Upper lobe of left lung (tissue), 6 donors: ENCODE measurements at regions not wholly inside any gene's neighbourhood (a gene's known extent, or its start where the extent isn't known, plus 50 kb on each side); places are given as distances from the start of the nearest gene placed in this dataset.
"Not testable (repeated sequence)": the region's sequence is repeated elsewhere in the genome, so short reads cannot be mapped to it uniquely, and the experiment has no call there.

Source experiments
- ATAC-seq, 2 donors: fragments of 200-7000 bp; cut with Tn5 transposase; one replicate each; pipeline ENCODE4 v1.9.1; 2022; ENCODE audit warnings: mild to moderate bottlenecking in 2 of 2, moderate library complexity in 2 of 2; ENCODE audit not compliant: low FRiP score in 2 of 2
- DNase-seq, 2 donors: peaks; one replicate each; pipeline ENCODE4 v3.0.0-alpha.2; 2019 to 2020
- H3K27ac ChIP-seq, 4 donors: fragments of 200-600 bp; sonication (generic); one replicate each; pipeline ENCODE4 v1.5.1; 2016 to 2019
- H3K27me3 ChIP-seq, 4 donors: fragments of 200-600 bp; sonication (generic); one replicate each; pipeline ENCODE4 v1.5.1; 2017 to 2019
- H3K36me3 ChIP-seq, 4 donors: fragments of 200-600 bp; sonication (generic); one replicate each; pipeline ENCODE4 v1.5.1; 2016 to 2019
- H3K4me1 ChIP-seq, 4 donors: fragments of 200-600 bp; sonication (generic); one replicate each; pipeline ENCODE4 v1.5.1; 2018 to 2019
- H3K4me3 ChIP-seq, 4 donors: fragments of 200-600 bp; sonication (generic); one replicate each; pipeline ENCODE4 v1.5.1; 2017 to 2019; ENCODE audit warnings: mild to moderate bottlenecking in 2 of 4, moderate library complexity in 1 of 4
- H3K9me3 ChIP-seq, 4 donors: fragments of 200-600 bp; sonication (generic); one replicate each; pipeline ENCODE4 v1.5.1; 2018 to 2019
- EP300 ChIP-seq, 4 donors: sonication (generic); formaldehyde crosslinking; IDR thresholded peaks; one replicate each; pipeline ENCODE4 v1.5.1; 2017; ENCODE audit warnings: antibody characterized with exemption in 4 of 4, control low read depth in 2 of 4
- POLR2A ChIP-seq, 4 donors: fragments of 450-650 bp; IDR thresholded peaks; one replicate each; pipeline ENCODE4 v1.5.1; 2016 to 2017; ENCODE audit warnings: antibody characterized with exemption in 4 of 4, mild to moderate bottlenecking in 2 of 4
- POLR2AphosphoS5 ChIP-seq, 2 donors: sonication (generic); formaldehyde crosslinking; IDR thresholded peaks; one replicate each; pipeline ENCODE4 v1.5.1; 2017; ENCODE audit warnings: antibody characterized with exemption in 2 of 2
- WGBS, 2 donors: methylation state at CpG; one replicate each; pipeline ENCODE4 v1.1.5; 2017 to 2018; 5-methylcytosine and 5-hydroxymethylcytosine counted together
- TF ChIP-seq, protein P1 (sequence below), 6 experiments: fragments of 450-650 bp in 4 of 6; fragments of 200-600 bp in 2 of 6; sonication (generic) in 2 of 6; IDR thresholded peaks; one replicate each; pipeline ENCODE4 v1.5.1; 2016 to 2019; ENCODE audit warnings: antibody characterized with exemption in 6 of 6
- donor health status: DM: no; HTN: no; CAD: no; lungs with moderate emphysema.
- donor health status: DM: no; HTN: yes; CAD: no; lungs with severe emphysema.

GRCh38 chr20:61092251-61092650 is 159.8 kb upstream of the CDH4 start:
- TF ChIP-seq EP300 (IDR thresholded peaks at IDR 0.05) = no peak
- TF ChIP-seq, protein P1, sequence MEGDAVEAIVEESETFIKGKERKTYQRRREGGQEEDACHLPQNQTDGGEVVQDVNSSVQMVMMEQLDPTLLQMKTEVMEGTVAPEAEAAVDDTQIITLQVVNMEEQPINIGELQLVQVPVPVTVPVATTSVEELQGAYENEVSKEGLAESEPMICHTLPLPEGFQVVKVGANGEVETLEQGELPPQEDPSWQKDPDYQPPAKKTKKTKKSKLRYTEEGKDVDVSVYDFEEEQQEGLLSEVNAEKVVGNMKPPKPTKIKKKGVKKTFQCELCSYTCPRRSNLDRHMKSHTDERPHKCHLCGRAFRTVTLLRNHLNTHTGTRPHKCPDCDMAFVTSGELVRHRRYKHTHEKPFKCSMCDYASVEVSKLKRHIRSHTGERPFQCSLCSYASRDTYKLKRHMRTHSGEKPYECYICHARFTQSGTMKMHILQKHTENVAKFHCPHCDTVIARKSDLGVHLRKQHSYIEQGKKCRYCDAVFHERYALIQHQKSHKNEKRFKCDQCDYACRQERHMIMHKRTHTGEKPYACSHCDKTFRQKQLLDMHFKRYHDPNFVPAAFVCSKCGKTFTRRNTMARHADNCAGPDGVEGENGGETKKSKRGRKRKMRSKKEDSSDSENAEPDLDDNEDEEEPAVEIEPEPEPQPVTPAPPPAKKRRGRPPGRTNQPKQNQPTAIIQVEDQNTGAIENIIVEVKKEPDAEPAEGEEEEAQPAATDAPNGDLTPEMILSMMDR (IDR thresholded peaks at IDR 0.05) = no peak
- no peak for TF ChIP-seq POLR2AphosphoS5 (IDR thresholded peaks at IDR 0.05)
- TF ChIP-seq POLR2A (IDR thresholded peaks at IDR 0.05) = no peak
- DNase-seq = no peak
- H3K4me1 ChIP-seq = no peaks in the 10 kb centered on the region
- no peak for ATAC-seq
- no peaks in the 10 kb centered on the region for H3K36me3 ChIP-seq
- 76 to 85% methylated on average over 9 of the region's 9 CpGs for WGBS, 2 donors
- no peaks in the 10 kb centered on the region for H3K27me3 ChIP-seq
- peaks cover 0 to 8% (median 2%) of the 10 kb centered on the region in 4 donors for H3K9me3 ChIP-seq
- H3K27ac ChIP-seq = no peak overlapping the region
- H3K4me3 ChIP-seq = no peak overlapping the region

- peaks cover 0 to 8% (median 2%) of the 10 kb centered on the region in 4 donors for H3K9me3 ChIP-seq
- no peak for DNase-seq
- ATAC-seq = no peak
- TF ChIP-seq POLR2A (IDR thresholded peaks at IDR 0.05) (no peak), POLR2AphosphoS5 (IDR thresholded peaks at IDR 0.05) (no peak), EP300 (IDR thresholded peaks at IDR 0.05) (no peak)
- TF ChIP-seq, protein P1 (IDR thresholded peaks at IDR 0.05) = no peak
- no peaks in the 10 kb centered on the region for H3K4me1 ChIP-seq
- H3K27ac ChIP-seq = no peak overlapping the region
- no peaks in the 10 kb centered on the region for H3K27me3 ChIP-seq
- no peak overlapping the region for H3K4me3 ChIP-seq
- no peaks in the 10 kb centered on the region for H3K36me3 ChIP-seq
- WGBS, 2 donors = 79% methylated on average over 1 of the region's 1 CpG
These were observed 157.5 kb upstream of the CDH4 start for GRCh38 chr20:61094581-61094980.

DNA sequence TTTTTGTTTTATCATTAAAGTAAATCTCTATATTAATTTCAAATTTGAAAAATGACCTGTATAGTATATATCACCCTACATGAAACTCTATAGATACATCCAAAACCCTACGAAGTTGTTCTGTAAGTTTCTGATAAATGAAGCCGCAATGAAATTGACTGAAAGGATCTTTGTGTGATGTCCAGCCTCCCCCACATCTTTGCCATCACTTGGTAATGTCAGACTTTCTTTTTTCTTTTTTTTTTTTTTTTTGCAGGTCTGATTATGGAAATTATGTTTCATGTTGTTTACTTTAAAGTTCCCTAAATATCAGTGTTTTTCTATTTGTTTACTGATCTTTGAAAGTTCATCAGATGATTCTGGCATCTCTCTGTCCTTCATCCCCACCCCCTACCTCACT is 155.6 kb upstream of the CDH4 start:
- WGBS, 2 donors = 86 to 90% methylated on average over 2 of the region's 2 CpGs
- Histone ChIP-seq H3K27me3 (no peaks in the 10 kb centered on the region), H3K36me3 (no peaks in the 10 kb centered on the region), H3K9me3 (peaks cover 0 to 8% (median 2%) of the 10 kb centered on the region in 4 donors), H3K4me1 (no peaks in the 10 kb centered on the region), H3K4me3 (no peak overlapping the region), H3K27ac (no peak overlapping the region)
- DNase-seq (no peak), ATAC-seq (no peak)
- no peak for TF ChIP-seq POLR2AphosphoS5 (IDR thresholded peaks at IDR 0.05)
- no peak for TF ChIP-seq POLR2A (IDR thresholded peaks at IDR 0.05)
- TF ChIP-seq EP300 (IDR thresholded peaks at IDR 0.05) = no peak
- TF ChIP-seq, protein P1 (IDR thresholded peaks at IDR 0.05) = no peak

DNA sequence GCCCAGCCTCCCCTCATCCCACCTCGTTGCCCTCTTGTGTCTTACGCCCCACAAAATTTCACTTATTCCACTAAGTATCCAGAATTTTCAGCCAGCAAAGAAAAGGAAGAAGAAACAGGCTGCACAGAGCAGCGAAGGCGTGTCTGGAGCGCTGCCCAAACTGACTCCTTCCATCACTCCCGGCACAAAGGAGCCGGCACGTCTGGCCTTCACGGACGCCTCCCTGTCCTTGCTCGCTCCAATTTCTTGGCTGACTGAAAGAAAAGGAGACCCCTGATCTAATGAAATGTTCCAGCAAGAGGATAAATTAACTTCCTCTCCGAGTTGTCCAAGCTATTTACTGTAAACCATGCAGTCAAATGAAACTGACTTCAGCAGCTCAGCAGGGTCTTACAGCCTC is 152.3 kb upstream of the CDH4 start:
- Histone ChIP-seq H3K9me3 (peaks cover 0 to 1% (median 0%) of the 10 kb centered on the region in 4 donors), H3K4me1 (no peaks in the 10 kb centered on the region), H3K36me3 (no peaks in the 10 kb centered on the region), H3K27me3 (no peaks in the 10 kb centered on the region), H3K27ac (no peak overlapping the region), H3K4me3 (no peak overlapping the region)
- DNase-seq (no peak), ATAC-seq (peak in 1 of 2 donors; percentile 39)
- TF ChIP-seq EP300 (IDR thresholded peaks at IDR 0.05) (no peak), POLR2A (IDR thresholded peaks at IDR 0.05) (no peak), POLR2AphosphoS5 (IDR thresholded peaks at IDR 0.05) (no peak)
- TF ChIP-seq, protein P1 (IDR thresholded peaks at IDR 0.05) = no peak
- 62 to 70% methylated on average over 12 of the region's 12 CpGs for WGBS, 2 donors

GRCh38 chr20:61100489-61100888 is 151.6 kb upstream of the CDH4 start:
- 40 to 85% methylated on average over 1 to 7 of the region's 7 CpGs for WGBS, 2 donors
- no peaks in the 10 kb centered on the region for H3K36me3 ChIP-seq
- no peaks in the 10 kb centered on the region for H3K9me3 ChIP-seq
- peak in 1 of 2 donors; percentile 57 for DNase-seq
- no peak for ATAC-seq
- TF ChIP-seq POLR2A (IDR thresholded peaks at IDR 0.05) = no peak
- no peaks in the 10 kb centered on the region for H3K27me3 ChIP-seq
- no peak overlapping the region for H3K27ac ChIP-seq
- no peak overlapping the region for H3K4me3 ChIP-seq
- no peaks in the 10 kb centered on the region for H3K4me1 ChIP-seq

GRCh38 chr20:61101321-61101720 is 150.7 kb upstream of the CDH4 start:
- H3K27me3 ChIP-seq, H3K27ac ChIP-seq, H3K4me3 ChIP-seq, H3K4me1 ChIP-seq, ATAC-seq, H3K36me3 ChIP-seq, H3K9me3 ChIP-seq, DNase-seq: not testable (repeated sequence)
- 35 to 63% methylated on average over 5 to 8 of the region's 8 CpGs for WGBS, 2 donors
